ENCODE measurements at regions not wholly inside any gene's neighbourhood (a gene's known extent, or its start where the extent isn't known, plus 50 kb on each side); places are given as distances from the start of the nearest gene placed in this dataset.

GRCh38 chr1:229848752-229849677 is 218.0 kb upstream of the GALNT2 start:
- no peak overlapping the region for H3K4me3 ChIP-seq (ENCODE audit: low read depth, low read length)
- TF ChIP-seq, protein P1, sequence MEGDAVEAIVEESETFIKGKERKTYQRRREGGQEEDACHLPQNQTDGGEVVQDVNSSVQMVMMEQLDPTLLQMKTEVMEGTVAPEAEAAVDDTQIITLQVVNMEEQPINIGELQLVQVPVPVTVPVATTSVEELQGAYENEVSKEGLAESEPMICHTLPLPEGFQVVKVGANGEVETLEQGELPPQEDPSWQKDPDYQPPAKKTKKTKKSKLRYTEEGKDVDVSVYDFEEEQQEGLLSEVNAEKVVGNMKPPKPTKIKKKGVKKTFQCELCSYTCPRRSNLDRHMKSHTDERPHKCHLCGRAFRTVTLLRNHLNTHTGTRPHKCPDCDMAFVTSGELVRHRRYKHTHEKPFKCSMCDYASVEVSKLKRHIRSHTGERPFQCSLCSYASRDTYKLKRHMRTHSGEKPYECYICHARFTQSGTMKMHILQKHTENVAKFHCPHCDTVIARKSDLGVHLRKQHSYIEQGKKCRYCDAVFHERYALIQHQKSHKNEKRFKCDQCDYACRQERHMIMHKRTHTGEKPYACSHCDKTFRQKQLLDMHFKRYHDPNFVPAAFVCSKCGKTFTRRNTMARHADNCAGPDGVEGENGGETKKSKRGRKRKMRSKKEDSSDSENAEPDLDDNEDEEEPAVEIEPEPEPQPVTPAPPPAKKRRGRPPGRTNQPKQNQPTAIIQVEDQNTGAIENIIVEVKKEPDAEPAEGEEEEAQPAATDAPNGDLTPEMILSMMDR (IDR thresholded peaks at IDR 0.05; ENCODE audit: low read depth, low read length, missing control alignments): peak; percentile 59
- DNase-seq (ENCODE audit: low read depth): no peak

- TF ChIP-seq, protein P1 (IDR thresholded peaks at IDR 0.05; ENCODE audit: low read depth, low read length, missing control alignments): no peak
- H3K4me3 ChIP-seq (ENCODE audit: low read depth, low read length): no peak overlapping the region
- no peak for DNase-seq (ENCODE audit: low read depth)
Observed at GRCh38 chr1:229851511-229851910, 215.5 kb upstream of the GALNT2 start.

GRCh38 chr1:229853751-229854150 is 213.3 kb upstream of the GALNT2 start:
- TF ChIP-seq, protein P1 (IDR thresholded peaks at IDR 0.05; ENCODE audit: low read depth, low read length, missing control alignments): no peak
- H3K4me3 ChIP-seq (ENCODE audit: low read depth, low read length): no peak overlapping the region
- no peak for DNase-seq (ENCODE audit: low read depth)

GRCh38 chr1:229854620-229855019 is 212.4 kb upstream of the GALNT2 start:
- no peak for DNase-seq (ENCODE audit: low read depth)
- TF ChIP-seq, protein P1 (IDR thresholded peaks at IDR 0.05; ENCODE audit: low read depth, low read length, missing control alignments): no peak
- H3K4me3 ChIP-seq (ENCODE audit: low read depth, low read length): no peak overlapping the region

DNA sequence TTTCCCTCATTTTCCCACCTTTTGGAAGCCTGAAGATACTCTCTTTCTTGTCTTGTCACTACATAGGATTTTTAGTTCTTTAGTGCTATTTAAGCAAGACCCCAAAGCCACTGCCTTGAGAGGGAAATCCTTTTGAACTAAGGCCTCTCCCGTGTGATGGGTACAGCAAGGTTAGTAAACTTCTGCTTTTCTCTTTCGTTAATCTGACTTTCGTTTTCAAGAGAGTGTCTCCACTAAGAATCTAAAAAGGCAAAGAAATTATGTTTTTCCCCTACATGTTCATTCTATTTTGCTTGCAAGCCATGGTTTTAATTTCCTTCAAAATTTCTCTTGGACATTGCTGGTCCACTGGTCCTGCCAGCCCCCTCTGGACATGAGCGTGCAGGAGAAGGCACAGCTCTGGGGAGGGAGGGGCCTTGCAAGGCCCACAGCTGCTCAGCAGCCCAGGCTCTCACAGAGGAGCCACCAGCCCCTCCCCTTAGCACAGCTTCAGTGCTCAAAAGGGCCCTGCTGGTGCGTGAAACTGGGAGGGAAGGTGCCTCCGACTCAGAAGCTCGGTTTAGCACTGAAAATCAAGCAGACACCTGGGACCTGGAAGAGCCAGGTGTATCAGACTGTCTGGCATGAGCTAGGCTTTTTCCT is 210.9 kb upstream of the GALNT2 start:
- TF ChIP-seq, protein P1 (IDR thresholded peaks at IDR 0.05; ENCODE audit: low read depth, low read length, missing control alignments): no peak
- peak; percentile 66 for DNase-seq (ENCODE audit: low read depth)
- peak overlapping the region; percentile 30; the same call in 1 of the 2 replicates for H3K4me3 ChIP-seq (ENCODE audit: low read depth, low read length)

DNA sequence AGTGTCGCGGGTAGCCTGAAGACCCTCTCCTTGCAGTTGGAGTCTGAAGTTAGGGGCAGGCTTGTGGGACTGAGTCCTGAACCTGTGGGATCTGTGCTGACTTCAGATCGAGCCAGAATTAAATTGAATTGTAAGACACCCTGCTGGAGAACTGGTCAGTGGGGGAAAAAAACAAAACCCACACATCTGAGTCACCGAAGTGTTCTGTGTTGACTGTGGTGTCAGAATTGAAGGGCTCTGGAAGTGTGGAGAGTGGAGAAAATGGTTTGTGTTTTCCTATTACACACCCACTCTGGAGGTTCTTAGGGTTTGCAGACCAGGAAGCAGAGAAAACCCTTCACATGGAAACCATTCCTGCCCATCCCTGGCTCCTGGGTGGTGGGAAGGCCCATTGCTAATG is 209.5 kb upstream of the GALNT2 start:
- H3K4me3 ChIP-seq (ENCODE audit: low read depth, low read length): no peak overlapping the region
- no peak for DNase-seq (ENCODE audit: low read depth)
- TF ChIP-seq, protein P1 (IDR thresholded peaks at IDR 0.05; ENCODE audit: low read depth, low read length, missing control alignments): no peak

Measured in GM12864 (cell line).